ENCODE measurements at regions not wholly inside any gene's neighbourhood (a gene's known extent, or its start where the extent isn't known, plus 50 kb on each side); places are given as distances from the start of the nearest gene placed in this dataset.

GRCh38 chr4:41476310-41476885, 61.6 kb upstream of the LIMCH1 start:
- DNase-seq (ENCODE audit: extremely low read depth, low read depth), result no peak
- TF ChIP-seq CTCF (IDR thresholded peaks at IDR 0.05; ENCODE audit: low read depth, low read length), result no peak

GRCh38 chr4:41477181-41477905, 60.6 kb upstream of the LIMCH1 start:
- no peak for TF ChIP-seq CTCF (IDR thresholded peaks at IDR 0.05; ENCODE audit: low read depth, low read length)
- no peak for DNase-seq (ENCODE audit: extremely low read depth, low read depth)

- DNase-seq (ENCODE audit: extremely low read depth, low read depth), result no peak
- TF ChIP-seq CTCF (IDR thresholded peaks at IDR 0.05; ENCODE audit: low read depth, low read length), result no peak
Observed at GRCh38 chr4:41478518-41478917, 59.4 kb upstream of the LIMCH1 start.

- TF ChIP-seq CTCF (IDR thresholded peaks at IDR 0.05; ENCODE audit: low read depth, low read length), result no peak
- DNase-seq (ENCODE audit: extremely low read depth, low read depth), result no peak
Observed at GRCh38 chr4:41480896-41481311, 57.1 kb upstream of the LIMCH1 start.

GRCh38 chr4:41483771-41484170, 54.2 kb upstream of the LIMCH1 start:
- no peak for DNase-seq (ENCODE audit: extremely low read depth, low read depth)
- no peak for TF ChIP-seq CTCF (IDR thresholded peaks at IDR 0.05; ENCODE audit: low read depth, low read length)

GRCh38 chr4:41485041-41485440, 52.9 kb upstream of the LIMCH1 start:
- no peak for TF ChIP-seq CTCF (IDR thresholded peaks at IDR 0.05; ENCODE audit: low read depth, low read length)
- no peak for DNase-seq (ENCODE audit: extremely low read depth, low read depth)

- DNase-seq (ENCODE audit: extremely low read depth, low read depth), result no peak
- no peak for TF ChIP-seq CTCF (IDR thresholded peaks at IDR 0.05; ENCODE audit: low read depth, low read length)
Observed at GRCh38 chr4:41487868-41488440, 50.0 kb upstream of the LIMCH1 start.

Data from AG09319 (cell line).